ENCODE measurements at regions not wholly inside any gene's neighbourhood (a gene's known extent, or its start where the extent isn't known, plus 50 kb on each side); places are given as distances from the start of the nearest gene placed in this dataset.

GRCh38 chr19:30160426-30160825 lies 211.8 kb upstream of the ZNF536 start:
- DNase-seq (ENCODE audit: low read depth, low spot score) (no peak), FAIRE-seq (no peak), ATAC-seq (no peak)
- H3K9me3 ChIP-seq (replicated peaks; ENCODE audit: control insufficient read depth, insufficient read depth, low read length), result no peaks in the 10 kb centered on the region
- no peak overlapping the region for H3K4me2 ChIP-seq (ENCODE audit: control insufficient read depth, insufficient read depth)
- no peak overlapping the region for H2AFZ ChIP-seq (ENCODE audit: control insufficient read depth, low read depth, low read length)
- no peaks in the 10 kb centered on the region for H3K36me3 ChIP-seq (ENCODE audit: control insufficient read depth in 2 of 2, insufficient read depth in 2 of 2, low read length in 1 of 2)
- no peak overlapping the region for H3K4me3 ChIP-seq
- intact Hi-C loops (cut with micrococcal nuclease; ENCODE audit: unreplicated experiment) (no loop called here), in situ Hi-C loops (cut with MboI) (no loop called here)
- ChIA-PET POLR2A (no interaction called here), CTCF (no interaction called here), SMC1A (ENCODE audit: uncharacterized antibody, unreplicated experiment) (no interaction called here), RAD21 (ENCODE audit: unreplicated experiment) (no interaction called here)
- no peaks in the 10 kb centered on the region for H3K4me1 ChIP-seq (ENCODE audit: control insufficient read depth, insufficient read depth, low read length)
- H3K9ac ChIP-seq (ENCODE audit: control insufficient read depth, insufficient read depth, low read length), result no peak overlapping the region
- no peak overlapping the region for H3K27ac ChIP-seq (ENCODE audit: control insufficient read depth, insufficient read depth)
- 5% methylated on average over 9 of the region's 9 CpGs for WGBS (ENCODE audit: insufficient coverage, insufficient replicate concordance, low lambda C conversion rate, missing lambda C conversion rate)
- no peaks in the 10 kb centered on the region for H4K20me1 ChIP-seq (ENCODE audit: control insufficient read depth, insufficient read depth)
- no peak for TF ChIP-seq BCLAF1 (IDR thresholded peaks at IDR 0.05)
- TF ChIP-seq NBN (IDR thresholded peaks at IDR 0.05), result no peak
- TF ChIP-seq FOXK2 (IDR thresholded peaks at IDR 0.05), result no peak
- TF ChIP-seq, protein P1, sequence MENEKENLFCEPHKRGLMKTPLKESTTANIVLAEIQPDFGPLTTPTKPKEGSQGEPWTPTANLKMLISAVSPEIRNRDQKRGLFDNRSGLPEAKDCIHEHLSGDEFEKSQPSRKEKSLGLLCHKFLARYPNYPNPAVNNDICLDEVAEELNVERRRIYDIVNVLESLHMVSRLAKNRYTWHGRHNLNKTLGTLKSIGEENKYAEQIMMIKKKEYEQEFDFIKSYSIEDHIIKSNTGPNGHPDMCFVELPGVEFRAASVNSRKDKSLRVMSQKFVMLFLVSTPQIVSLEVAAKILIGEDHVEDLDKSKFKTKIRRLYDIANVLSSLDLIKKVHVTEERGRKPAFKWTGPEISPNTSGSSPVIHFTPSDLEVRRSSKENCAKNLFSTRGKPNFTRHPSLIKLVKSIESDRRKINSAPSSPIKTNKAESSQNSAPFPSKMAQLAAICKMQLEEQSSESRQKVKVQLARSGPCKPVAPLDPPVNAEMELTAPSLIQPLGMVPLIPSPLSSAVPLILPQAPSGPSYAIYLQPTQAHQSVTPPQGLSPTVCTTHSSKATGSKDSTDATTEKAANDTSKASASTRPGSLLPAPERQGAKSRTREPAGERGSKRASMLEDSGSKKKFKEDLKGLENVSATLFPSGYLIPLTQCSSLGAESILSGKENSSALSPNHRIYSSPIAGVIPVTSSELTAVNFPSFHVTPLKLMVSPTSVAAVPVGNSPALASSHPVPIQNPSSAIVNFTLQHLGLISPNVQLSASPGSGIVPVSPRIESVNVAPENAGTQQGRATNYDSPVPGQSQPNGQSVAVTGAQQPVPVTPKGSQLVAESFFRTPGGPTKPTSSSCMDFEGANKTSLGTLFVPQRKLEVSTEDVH (IDR thresholded peaks at IDR 0.05; ENCODE audit: low read depth, partially characterized antibody), result no peak
- no peak for TF ChIP-seq CREB1 (IDR thresholded peaks at IDR 0.05; ENCODE audit: low read depth)
- no peak for TF ChIP-seq TBL1XR1 (IDR thresholded peaks at IDR 0.05; ENCODE audit: low read depth, low read length)
- no peak for TF ChIP-seq DPF2 (IDR thresholded peaks at IDR 0.05)
- no peak for TF ChIP-seq RAD51 (IDR thresholded peaks at IDR 0.05)
- TF ChIP-seq, protein P2, sequence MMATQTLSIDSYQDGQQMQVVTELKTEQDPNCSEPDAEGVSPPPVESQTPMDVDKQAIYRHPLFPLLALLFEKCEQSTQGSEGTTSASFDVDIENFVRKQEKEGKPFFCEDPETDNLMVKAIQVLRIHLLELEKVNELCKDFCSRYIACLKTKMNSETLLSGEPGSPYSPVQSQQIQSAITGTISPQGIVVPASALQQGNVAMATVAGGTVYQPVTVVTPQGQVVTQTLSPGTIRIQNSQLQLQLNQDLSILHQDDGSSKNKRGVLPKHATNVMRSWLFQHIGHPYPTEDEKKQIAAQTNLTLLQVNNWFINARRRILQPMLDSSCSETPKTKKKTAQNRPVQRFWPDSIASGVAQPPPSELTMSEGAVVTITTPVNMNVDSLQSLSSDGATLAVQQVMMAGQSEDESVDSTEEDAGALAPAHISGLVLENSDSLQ (IDR thresholded peaks at IDR 0.05), result no peak
- no peak for TF ChIP-seq GATAD2B (conservative IDR thresholded peaks at IDR 0.05; ENCODE audit: low read depth)
- H3K79me2 ChIP-seq (ENCODE audit: control insufficient read depth, insufficient read depth, low read length), result no peaks in the 10 kb centered on the region
- BruUV-seq (replicated peaks), result no TSS peak
- H3K27me3 ChIP-seq (replicated peaks in 1 of 2; ENCODE audit: control insufficient read depth in 2 of 2, insufficient read depth in 2 of 2, low read length in 1 of 2), result no peaks in the 10 kb centered on the region; a peak in 1 of 4 replicates
